GM12892 (cell line): ENCODE measurements at regions not wholly inside any gene's neighbourhood (a gene's known extent, or its start where the extent isn't known, plus 50 kb on each side); places are given as distances from the start of the nearest gene placed in this dataset.

Source experiments
- POLR2A ChIP-seq: IDR thresholded peaks from 2 replicates; pipeline ENCODE4 v1.6.1; 2011; ENCODE audit warnings: low read depth, low read length, control low read depth
- TAF1 ChIP-seq: IDR thresholded peaks from 2 replicates; pipeline ENCODE4 v1.6.1; 2011; ENCODE audit warnings: low read depth, mild to moderate bottlenecking, control low read depth, low read length, borderline replicate concordance

DNA sequence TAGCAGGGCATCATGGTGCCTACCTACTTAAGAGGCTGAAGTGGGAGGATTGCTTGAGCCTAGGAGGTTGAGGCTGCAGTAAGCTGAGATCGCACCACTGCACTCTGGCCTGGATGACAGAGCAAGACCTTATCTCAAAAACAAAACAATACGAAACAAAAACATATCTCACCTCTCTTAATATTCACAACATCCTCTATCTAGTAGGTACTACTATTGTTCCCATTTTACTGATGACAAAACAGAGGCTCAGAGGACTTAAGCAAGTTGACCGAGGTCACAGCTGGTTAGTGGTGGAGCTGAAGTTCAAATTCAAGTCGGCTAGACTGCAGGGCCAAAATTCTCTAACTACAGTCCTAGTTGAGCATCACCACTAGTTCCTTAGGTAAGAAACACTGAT, 172.3 kb upstream of the EEA1 start:
- no peak for TF ChIP-seq POLR2A
- TF ChIP-seq TAF1 = no peak
